HEK293T (cell line): ENCODE measurements at regions not wholly inside any gene's neighbourhood (a gene's known extent, or its start where the extent isn't known, plus 50 kb on each side); places are given as distances from the start of the nearest gene placed in this dataset.

Experiments
- CTCF ChIA-PET: fragments of 350-600 bp; formaldehyde crosslinking; extraction: SDS; loops from one replicate; lab custom pipeline; 2021; ENCODE audit warnings: antibody characterized with exemption, inconsistent platforms; lab: Yijun Ruan, JAX
- POLR2A ChIA-PET: fragments of 350-600 bp; formaldehyde crosslinking; extraction: SDS; loops from one replicate; lab custom pipeline; 2020; ENCODE audit warnings: antibody characterized with exemption, inconsistent platforms; lab: Yijun Ruan, JAX
- DNase-seq: peaks from one replicate; pipeline ENCODE4 v3.0.0; 2012; ENCODE audit warnings: mixed read lengths; ENCODE audit errors: extremely low spot score
- ARNT ChIP-seq: fragments of 450-650 bp; IDR thresholded peaks from 2 replicates; pipeline ENCODE4 v1.6.1; 2017; ENCODE audit warnings: mild to moderate bottlenecking
- BHLHE40 ChIP-seq: fragments of 450-650 bp; IDR thresholded peaks from 2 replicates; pipeline ENCODE4 v1.6.1; 2016; ENCODE audit warnings: mild to moderate bottlenecking, moderate library complexity, borderline replicate concordance
- CTBP1 ChIP-seq: fragments of 450-650 bp; IDR thresholded peaks from 2 replicates; pipeline ENCODE4 v1.6.1; 2016; ENCODE audit warnings: borderline replicate concordance
- ELF4 ChIP-seq: fragments of 450-650 bp; IDR thresholded peaks from 2 replicates; pipeline ENCODE4 v1.6.1; 2017; ENCODE audit warnings: antibody characterized with exemption
- FOXA1 ChIP-seq: fragments of 450-650 bp; IDR thresholded peaks from 2 replicates; pipeline ENCODE4 v1.6.1; 2016; ENCODE audit warnings: mild to moderate bottlenecking
- FOXK2 ChIP-seq: fragments of 450-650 bp; IDR thresholded peaks from 2 replicates; pipeline ENCODE4 v1.6.1; 2016; ENCODE audit warnings: mild to moderate bottlenecking
- FOXM1 ChIP-seq: fragments of 450-650 bp; IDR thresholded peaks from 2 replicates; pipeline ENCODE4 v1.6.1; 2017; ENCODE audit warnings: mild to moderate bottlenecking, borderline replicate concordance
- HDGF ChIP-seq: fragments of 450-650 bp; IDR thresholded peaks from 2 replicates; pipeline ENCODE4 v1.6.1; 2017; ENCODE audit warnings: antibody characterized with exemption, borderline replicate concordance
- L3MBTL2 ChIP-seq: fragments of 450-650 bp; conservative IDR thresholded peaks from 2 replicates; pipeline ENCODE4 v1.6.1; 2016; ENCODE audit warnings: mild to moderate bottlenecking
- LEF1 ChIP-seq: fragments of 450-650 bp; IDR thresholded peaks from 2 replicates; pipeline ENCODE4 v1.6.1; 2017; ENCODE audit warnings: mild to moderate bottlenecking, borderline replicate concordance
- NFRKB ChIP-seq: fragments of 450-650 bp; IDR thresholded peaks from 2 replicates; pipeline ENCODE4 v1.6.1; 2016; ENCODE audit warnings: mild to moderate bottlenecking, moderate library complexity
- PKNOX1 ChIP-seq: fragments of 450-650 bp; IDR thresholded peaks from 2 replicates; pipeline ENCODE4 v1.6.1; 2016
- SP1 ChIP-seq: fragments of 450-650 bp; IDR thresholded peaks from 2 replicates; pipeline ENCODE4 v1.6.1; 2017
- SUZ12 ChIP-seq: fragments of 450-650 bp; IDR thresholded peaks from 2 replicates; pipeline ENCODE4 v1.6.1; 2016; ENCODE audit warnings: mild to moderate bottlenecking
- TARDBP ChIP-seq: fragments of 450-650 bp; IDR thresholded peaks from 2 replicates; pipeline ENCODE4 v1.6.1; 2016
- ZNF384 ChIP-seq: fragments of 450-650 bp; IDR thresholded peaks from 2 replicates; pipeline ENCODE4 v1.6.1; 2016

- no peak for DNase-seq
- CTCF ChIA-PET = no interaction called here
- POLR2A ChIA-PET = no interaction called here
- TF ChIP-seq ELF4 (no peak), PKNOX1 (no peak), FOXK2 (no peak), TARDBP (no peak), CTBP1 (no peak), SUZ12 (no peak), SP1 (no peak), ZNF384 (no peak), ARNT (no peak), LEF1 (no peak), BHLHE40 (no peak), L3MBTL2 (no peak), FOXM1 (no peak), NFRKB (no peak), HDGF (no peak), FOXA1 (no peak)
Measured at GRCh38 chr2:8028436-8028835, 653.4 kb upstream of the ID2 start.

GRCh38 chr2:8028981-8029380 is 652.9 kb upstream of the ID2 start:
- DNase-seq = no peak
- POLR2A ChIA-PET = no interaction called here
- CTCF ChIA-PET = no interaction called here
- no peak for TF ChIP-seq CTBP1
- TF ChIP-seq ARNT = no peak
- TF ChIP-seq NFRKB = no peak
- no peak for TF ChIP-seq FOXM1
- no peak for TF ChIP-seq TARDBP
- no peak for TF ChIP-seq ZNF384
- TF ChIP-seq L3MBTL2 = no peak
- no peak for TF ChIP-seq BHLHE40
- TF ChIP-seq ELF4 = no peak
- TF ChIP-seq SUZ12 = no peak
- TF ChIP-seq SP1 = no peak
- TF ChIP-seq FOXK2 = no peak
- TF ChIP-seq PKNOX1 = no peak

DNA sequence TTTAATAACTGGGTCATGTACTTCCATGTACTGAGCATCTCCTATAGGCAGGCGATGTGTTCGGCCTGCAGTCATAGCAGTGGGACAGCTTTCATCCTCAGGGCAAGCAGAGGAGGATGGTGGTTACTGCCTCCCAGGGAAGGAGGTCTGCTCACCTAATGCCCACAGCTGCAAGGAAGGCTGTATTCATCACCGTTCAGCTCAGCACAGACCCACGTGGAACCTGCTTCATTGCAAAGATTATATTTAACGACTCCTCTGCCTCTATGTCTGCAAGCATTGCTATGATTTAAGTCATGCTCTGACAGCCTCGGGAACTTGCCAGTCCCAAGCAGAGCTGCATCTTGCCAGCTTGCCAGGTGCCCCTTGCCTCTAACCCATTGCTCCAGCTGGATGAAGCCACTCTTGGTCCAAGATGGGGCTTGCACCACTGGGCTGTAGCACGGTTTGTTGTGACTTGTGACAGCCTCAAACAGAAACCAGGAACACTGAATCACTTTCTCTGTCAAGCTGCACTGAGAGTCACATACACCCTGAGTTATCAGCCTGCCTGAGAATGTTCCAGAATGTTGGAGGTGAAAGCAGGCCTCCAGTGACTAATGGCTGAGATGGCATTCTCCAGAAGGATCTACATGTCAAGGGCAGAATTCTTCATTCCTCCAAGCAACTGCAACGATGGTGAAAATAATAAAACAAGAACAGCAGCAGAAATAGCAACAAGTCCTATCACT is 651.1 kb upstream of the ID2 start:
- no peak for DNase-seq
- CTCF ChIA-PET = no interaction called here
- POLR2A ChIA-PET = no interaction called here
- TF ChIP-seq SP1 (no peak), PKNOX1 (no peak), LEF1 (no peak), FOXK2 (no peak), TARDBP (no peak), ZNF384 (no peak)

- no peak for DNase-seq
- POLR2A ChIA-PET = no interaction called here
- CTCF ChIA-PET = no interaction called here
- TF ChIP-seq FOXM1 = no peak
Measured at GRCh38 chr2:8031370-8031769, 650.5 kb upstream of the ID2 start.

DNA sequence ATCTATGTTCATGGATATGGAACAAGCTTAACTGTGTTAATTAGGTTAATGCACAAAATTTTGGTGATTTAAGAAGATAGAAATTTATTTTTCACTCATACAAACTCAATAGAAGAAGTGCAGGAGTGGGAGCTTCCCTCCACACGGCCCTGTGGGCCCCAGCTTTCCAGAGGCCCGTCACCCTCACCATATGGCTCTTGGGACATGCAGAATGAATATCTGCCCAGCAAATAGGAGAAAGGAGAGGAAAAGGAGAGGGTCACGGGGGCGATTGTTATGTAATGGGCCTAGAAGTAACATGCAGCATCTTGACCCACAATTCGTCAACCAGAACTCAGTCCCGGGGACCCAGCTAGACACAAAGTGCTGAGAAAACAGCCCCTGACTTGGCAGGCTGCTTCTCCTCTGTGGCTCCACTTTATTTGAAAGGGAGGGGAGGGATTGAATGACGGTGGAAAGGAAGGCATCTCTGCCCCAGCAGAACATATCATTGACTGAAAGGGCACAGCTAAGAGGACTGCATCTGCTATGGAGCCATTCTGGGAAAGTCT is 648.2 kb upstream of the ID2 start:
- no peak for DNase-seq
- TF ChIP-seq ZNF384 (no peak), SUZ12 (no peak)
- CTCF ChIA-PET = no interaction called here
- POLR2A ChIA-PET = no interaction called here

GRCh38 chr2:8036366-8036765 is 645.5 kb upstream of the ID2 start:
- POLR2A ChIA-PET = no interaction called here
- no peak for TF ChIP-seq FOXA1
- TF ChIP-seq FOXK2 = no peak
- TF ChIP-seq LEF1 = no peak
- no peak for TF ChIP-seq TARDBP
- TF ChIP-seq HDGF = no peak
- no peak for TF ChIP-seq L3MBTL2
- no peak for TF ChIP-seq BHLHE40
- TF ChIP-seq SUZ12 = no peak
- TF ChIP-seq ELF4 = no peak
- TF ChIP-seq PKNOX1 = no peak
- no peak for TF ChIP-seq ZNF384
- no peak for TF ChIP-seq NFRKB
- no peak for TF ChIP-seq ARNT
- TF ChIP-seq FOXM1 = no peak

More at GRCh38 chr2:8036366-8036765, 645.5 kb upstream of the ID2 start:
- DNase-seq = no peak
- CTCF ChIA-PET = no interaction called here
